Activated CD8-positive, alpha-beta memory T cell treated with anti-CD3 and anti-CD28 coated beads, Interleukin-2, amount 10 ng/mL, durations not matched to agents 7 days and 5 days (primary cell): ENCODE measurements at regions not wholly inside any gene's neighbourhood (a gene's known extent, or its start where the extent isn't known, plus 50 kb on each side); places are given as distances from the start of the nearest gene placed in this dataset.

ENCODE experiments used
- ATAC-seq: fragments of 150-1000 bp; cut with Tn5 transposase; one replicate; pipeline ENCODE4 v1.10.0; 2021; ENCODE audit warnings: moderate library complexity
- CTCF ChIA-PET: fragments of 350-600 bp; sonication (Branson Sonifier 250); formaldehyde crosslinking; loops from one replicate; lab custom pipeline; 2021; ENCODE audit warnings: antibody characterized with exemption; lab: Charles Lee
- DNase-seq: peaks from one replicate; pipeline ENCODE4 v3.0.0-alpha.2; 2020
- H3K27ac Mint-ChIP-seq: one replicate; pipeline ENCODE4 v1.8.0; 2021; ENCODE audit warnings: mild to moderate bottlenecking, mixed read lengths
- H3K27me3 Mint-ChIP-seq: one replicate; pipeline ENCODE4 v1.8.0; 2021; ENCODE audit warnings: mixed read lengths
- H3K36me3 Mint-ChIP-seq: one replicate; pipeline ENCODE4 v1.8.0; 2021; ENCODE audit warnings: mild to moderate bottlenecking, mixed read lengths
- H3K4me1 Mint-ChIP-seq: one replicate; pipeline ENCODE4 v1.8.0; 2021; ENCODE audit warnings: mixed read lengths
- H3K4me3 Mint-ChIP-seq: one replicate; pipeline ENCODE4 v1.8.0; 2021; ENCODE audit warnings: mild to moderate bottlenecking, moderate library complexity, mixed read lengths
- H3K9me3 Mint-ChIP-seq: one replicate; pipeline ENCODE4 v1.8.0; 2022; ENCODE audit warnings: low read depth, mixed read lengths

DNA sequence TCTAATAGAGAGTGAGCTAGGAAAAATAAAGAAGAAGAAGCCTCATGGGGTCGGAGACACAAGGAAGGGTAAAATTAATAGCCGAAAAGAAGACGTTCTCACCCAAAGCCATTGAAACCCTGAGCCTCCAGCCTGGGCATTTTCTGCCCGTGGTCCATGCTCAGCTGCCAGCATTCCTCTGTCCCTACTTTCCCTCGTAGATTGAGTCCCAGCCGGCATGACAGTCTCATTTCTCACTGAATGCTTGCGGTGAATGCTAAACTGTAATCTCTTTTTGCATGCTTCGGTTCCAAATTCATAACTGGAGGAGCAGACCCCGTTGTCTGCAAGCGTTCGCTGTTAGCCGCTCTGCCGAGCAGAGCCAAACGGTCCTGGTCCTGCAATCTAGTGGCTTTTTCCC is 54.0 kb upstream of the COX10 start:
- Mint-ChIP-seq H3K4me3 (no peak overlapping the region), H3K27ac (no peak overlapping the region), H3K36me3 (peaks cover 3% of the 10 kb centered on the region), H3K27me3 (no peaks in the 10 kb centered on the region), H3K4me1 (peaks cover 13% of the 10 kb centered on the region), H3K9me3 (no peaks in the 10 kb centered on the region)
- DNase-seq (no peak), ATAC-seq (no peak)
- CTCF ChIA-PET = no interaction called here

DNA sequence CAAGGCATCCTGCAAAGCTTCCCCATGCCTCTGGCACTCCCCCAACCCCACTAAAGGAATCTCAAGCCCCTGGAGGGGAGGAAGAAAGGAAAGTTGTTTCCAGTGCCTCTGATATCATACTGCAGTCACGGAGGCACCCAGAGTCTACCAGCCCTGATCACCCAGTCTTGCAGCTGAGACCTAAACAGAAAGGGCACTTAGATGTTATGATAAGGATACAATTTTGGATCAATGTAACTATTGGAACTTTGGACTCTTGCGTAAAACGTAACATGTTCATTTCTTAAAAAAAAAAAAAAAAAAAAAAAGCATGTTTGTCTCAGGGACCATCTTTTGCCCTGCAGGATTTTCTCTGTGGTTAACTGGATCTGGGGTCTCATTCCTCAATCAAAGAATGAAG is 52.4 kb upstream of the COX10 start:
- CTCF ChIA-PET = no interaction called here
- Mint-ChIP-seq H3K27me3 (no peaks in the 10 kb centered on the region), H3K27ac (no peak overlapping the region), H3K9me3 (no peaks in the 10 kb centered on the region), H3K4me3 (no peak overlapping the region), H3K36me3 (peaks cover 3% of the 10 kb centered on the region), H3K4me1 (peaks cover 15% of the 10 kb centered on the region)
- no peak for DNase-seq
- no peak for ATAC-seq

- CTCF ChIA-PET = no interaction called here
- no peaks in the 10 kb centered on the region for H3K9me3 Mint-ChIP-seq
- H3K36me3 Mint-ChIP-seq = peaks cover 3% of the 10 kb centered on the region
- H3K27ac Mint-ChIP-seq = no peak overlapping the region
- no peaks in the 10 kb centered on the region for H3K27me3 Mint-ChIP-seq
- DNase-seq = no peak
- peak; percentile 27 for ATAC-seq
- H3K4me3 Mint-ChIP-seq = no peak overlapping the region
- peaks cover 11% of the 10 kb centered on the region for H3K4me1 Mint-ChIP-seq
Measured at GRCh38 chr17:14019186-14019956, 49.9 kb upstream of the COX10 start.
